Activated CD4-positive, alpha-beta T cell treated with anti-CD3 and anti-CD28 coated beads, Interleukin-2, Interleukin-4, amounts not matched to agents 100 ng/mL and 50 ng/mL, durations not matched to agents 16 hours and 8 hours (primary cell): ENCODE measurements at regions not wholly inside any gene's neighbourhood (a gene's known extent, or its start where the extent isn't known, plus 50 kb on each side); places are given as distances from the start of the nearest gene placed in this dataset.

ENCODE experiments used
- DNase-seq: peaks from one replicate; pipeline ENCODE4 v3.0.0-alpha.2; 2020; ENCODE audit warnings: low spot score

DNA sequence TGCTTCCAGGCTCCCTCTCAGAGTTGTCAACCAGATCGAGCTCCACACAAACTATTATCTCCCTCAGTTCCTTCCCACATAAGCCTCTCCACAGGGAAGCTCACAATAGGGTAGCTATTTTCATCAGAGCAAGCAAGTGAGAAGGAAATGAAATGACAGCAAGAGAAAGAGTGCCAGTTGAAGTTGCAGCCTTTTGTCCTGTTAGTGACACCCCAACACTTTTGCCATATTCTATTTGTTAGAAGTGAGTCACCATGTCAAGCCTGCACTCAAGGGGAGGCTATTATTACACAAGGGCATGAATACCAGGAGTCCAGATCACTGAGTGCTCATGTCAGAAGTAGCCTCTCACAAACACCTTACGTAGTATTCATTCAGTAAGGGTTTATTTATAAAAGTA is 266.3 kb upstream of the NOCT start:
- DNase-seq: no peak

DNA sequence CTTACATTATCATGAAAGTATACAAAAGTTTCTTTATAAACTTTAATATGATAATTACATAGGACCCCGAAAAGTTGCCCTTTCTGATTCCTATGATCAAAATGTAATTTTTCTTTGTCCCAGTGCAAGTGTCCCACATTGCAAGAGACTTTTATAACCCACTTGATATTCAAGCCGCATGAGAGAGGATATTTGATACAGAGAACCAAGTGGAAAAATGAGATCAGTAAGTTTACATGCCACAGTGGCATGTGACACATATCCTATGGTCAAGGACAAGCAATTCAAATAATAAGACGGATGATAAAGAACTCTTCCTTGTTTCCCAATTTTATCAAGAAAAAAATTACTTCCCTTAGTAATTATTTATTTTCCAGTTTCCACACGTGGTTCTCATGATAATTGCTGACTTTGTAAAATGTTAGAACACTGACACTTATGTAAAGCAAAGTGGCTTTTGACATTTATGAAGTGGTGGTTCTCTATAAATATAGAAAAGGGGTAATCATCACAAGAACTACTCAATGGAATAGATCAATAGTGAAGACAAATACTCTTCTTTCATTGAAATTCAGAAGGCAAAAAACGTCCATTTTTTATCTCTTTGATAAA is 273.7 kb upstream of the NOCT start:
- DNase-seq: no peak

DNA sequence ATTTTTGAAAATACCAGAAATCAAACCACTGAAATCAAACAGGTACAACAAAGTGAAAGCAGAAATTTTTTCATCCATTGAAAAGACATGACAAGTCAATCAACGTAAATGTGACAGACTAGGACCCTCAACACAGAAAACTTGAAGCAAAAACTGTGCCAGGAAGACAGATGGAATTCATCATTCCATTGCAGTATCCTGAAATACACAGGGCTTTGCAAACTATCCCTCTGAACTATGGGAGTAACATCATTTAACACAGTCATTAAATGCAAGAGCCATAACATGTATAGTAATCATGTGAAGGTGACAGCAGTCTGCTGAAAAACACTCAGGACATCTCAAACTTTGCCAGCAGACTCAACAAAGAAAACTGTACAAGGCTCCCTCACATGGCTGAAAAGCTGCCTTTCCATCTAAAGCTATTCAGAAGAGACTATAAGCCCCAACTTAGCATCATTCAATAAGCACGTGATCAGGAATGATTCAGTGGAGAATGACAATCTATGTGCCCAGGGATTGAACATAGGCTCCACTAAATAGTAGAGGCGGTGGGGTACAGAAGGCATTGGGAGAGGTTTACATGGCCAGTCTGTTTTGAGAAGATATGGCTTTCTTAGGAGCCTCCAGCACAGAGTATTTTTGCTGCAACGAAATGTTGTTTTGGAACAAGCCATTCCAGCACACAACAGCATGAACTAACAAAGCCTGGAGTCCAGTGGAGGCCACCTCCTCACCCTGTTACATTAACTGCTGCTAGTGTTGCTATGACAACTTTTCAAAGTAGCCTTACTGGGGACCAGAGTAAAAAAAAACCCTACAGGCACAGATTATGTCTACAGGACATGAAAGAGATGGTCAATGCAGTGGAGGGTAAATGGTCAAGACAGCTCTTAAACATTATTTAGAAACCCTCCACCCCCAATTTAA is 274.5 kb upstream of the NOCT start:
- DNase-seq: no peak

DNA sequence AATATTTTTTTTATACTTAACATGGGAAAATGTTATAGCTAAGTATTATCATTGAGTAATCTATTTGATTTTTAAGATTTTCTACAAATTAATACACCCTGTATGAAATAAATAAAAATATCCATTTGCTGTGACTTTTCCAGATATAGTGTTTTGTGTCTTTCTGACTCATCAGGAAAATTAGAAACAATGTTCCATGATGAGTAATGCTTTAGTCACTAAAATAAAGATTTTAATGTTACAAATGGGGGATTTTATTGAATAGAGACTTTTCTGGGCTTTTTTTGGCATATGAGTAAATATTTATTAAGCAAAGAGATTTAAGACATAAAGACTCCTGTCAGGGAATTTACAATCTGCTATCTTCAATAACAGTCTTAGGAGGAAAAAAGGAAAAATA is 279.2 kb upstream of the NOCT start:
- DNase-seq: no peak

DNA sequence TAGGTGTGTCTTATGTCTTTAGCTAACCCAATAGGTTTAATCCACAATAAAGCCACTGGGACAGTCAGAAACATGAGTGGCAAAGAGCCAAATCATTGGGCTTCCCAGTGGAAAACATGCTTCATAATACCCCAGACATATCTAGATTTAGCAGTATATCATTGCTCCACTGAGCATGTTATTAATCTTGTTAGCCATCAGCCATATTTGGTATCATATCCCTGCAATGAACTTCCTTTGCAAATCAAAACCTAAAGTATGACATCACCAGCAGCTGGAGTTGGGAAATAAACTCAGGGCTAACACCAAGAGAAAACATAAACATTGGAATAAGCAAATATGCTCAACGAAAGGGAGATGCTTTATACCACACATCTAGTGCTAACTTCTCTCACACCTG is 280.8 kb upstream of the NOCT start:
- DNase-seq: no peak

DNA sequence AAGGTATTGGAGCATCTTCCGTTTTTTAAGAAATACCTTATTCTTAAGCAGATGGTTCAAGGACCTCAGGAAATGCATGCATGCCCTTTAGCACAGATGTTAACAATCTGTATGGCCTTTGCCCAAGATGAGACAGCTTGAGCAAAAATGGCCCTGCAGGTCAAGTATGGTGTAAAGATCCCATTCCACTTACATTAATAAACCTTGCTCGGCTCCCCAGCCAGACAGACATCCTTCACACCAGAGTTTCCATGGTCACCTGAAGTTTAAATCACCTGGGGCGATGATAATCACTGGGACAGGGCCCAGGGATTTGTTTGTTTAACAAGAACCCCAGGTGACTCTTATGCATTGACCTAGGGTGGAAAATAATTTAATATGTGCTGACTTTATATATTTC is 287.0 kb upstream of the NOCT start:
- DNase-seq: no peak

DNA sequence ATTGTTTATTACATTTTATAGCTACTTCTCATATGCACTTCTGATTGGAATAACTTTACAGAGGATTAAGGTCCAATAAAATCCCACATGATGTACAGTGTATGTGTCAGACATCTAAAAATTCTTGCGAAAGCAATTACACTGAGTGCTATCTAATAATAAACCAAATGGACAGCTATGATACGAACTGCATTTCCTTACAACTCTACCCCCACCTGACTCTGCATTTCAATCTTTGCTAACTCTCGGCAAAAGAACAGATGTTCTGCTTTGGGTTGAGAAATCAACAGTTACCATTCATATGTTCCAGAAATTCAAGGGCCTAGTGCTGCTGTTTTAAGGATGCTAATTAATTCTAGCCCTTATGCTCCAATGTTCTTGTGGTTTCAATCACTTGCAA is 287.9 kb upstream of the NOCT start:
- no peak for DNase-seq

DNA sequence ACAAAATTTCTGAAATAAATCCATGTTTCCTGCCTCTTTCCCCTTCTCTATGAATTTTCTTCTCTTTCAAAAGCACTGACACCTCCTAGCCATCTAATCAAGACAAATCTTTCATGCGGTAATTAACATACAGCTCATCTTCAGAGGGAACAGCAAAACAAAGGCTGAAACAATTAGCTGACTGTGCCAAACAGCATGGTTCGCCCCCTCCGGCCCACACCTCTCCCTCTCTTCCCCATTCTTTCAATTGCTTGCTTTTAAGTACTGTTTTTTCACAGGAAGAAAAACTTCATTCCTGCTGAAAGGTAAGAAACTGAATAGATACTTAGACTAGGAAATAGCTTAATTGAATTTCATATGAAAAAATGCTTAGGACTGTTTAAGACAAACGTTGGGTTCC is 291.1 kb upstream of the NOCT start:
- DNase-seq: no peak

DNA sequence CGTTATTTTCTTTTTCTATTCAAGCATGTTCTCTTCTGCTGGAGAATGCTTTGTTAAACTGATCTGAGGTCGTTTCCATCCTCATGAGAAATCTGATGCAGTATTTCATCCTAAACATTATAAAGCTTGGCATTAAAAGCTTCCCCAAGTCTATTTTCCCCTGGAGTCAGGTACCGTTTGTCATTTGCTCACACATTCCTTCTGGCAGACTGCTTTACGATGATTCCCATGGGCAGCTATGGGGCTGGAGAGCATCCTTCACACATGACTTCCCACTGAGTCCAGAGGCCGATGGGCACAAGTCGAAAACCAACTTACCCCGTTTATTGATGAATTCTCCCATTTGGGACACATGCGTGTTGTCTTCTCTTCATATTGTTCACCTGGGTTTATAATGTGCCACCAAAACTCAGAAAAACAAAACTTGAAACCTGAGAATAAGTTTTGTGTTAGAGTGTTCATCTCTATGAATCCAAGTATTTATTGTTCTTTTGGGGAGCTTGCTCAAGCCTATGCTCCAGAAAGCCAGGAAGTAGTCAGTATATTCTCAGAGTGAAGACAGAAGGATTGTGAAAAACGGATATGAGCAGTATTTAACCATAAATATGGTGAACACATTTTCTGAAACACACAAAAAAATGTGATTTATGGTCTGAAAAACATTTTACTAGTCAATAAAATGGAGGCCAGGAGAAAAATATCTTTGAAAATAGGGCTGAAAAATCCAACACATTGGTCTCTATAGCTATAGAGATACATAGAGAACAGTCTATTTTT is 298.8 kb upstream of the NOCT start:
- DNase-seq: no peak

DNA sequence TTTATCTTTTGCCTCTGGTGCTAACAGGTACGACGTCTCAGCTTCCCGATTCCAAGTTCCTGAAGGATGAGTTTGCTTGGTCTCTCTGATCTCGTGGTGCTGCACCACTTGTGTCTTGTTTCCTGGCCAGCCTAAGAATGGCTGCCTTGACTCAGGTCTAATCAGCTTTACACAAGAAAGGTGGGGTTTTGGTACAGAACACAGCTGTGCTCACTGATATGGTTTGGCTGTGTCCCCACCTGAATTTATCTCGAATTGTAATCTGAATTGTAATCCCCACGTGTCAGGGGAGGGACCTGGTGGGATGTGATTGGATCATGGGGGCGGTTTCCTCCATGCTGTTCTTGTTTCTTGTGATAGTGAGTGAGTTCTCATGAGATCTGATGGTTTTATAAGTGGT is 305.3 kb upstream of the NOCT start:
- DNase-seq: no peak

DNA sequence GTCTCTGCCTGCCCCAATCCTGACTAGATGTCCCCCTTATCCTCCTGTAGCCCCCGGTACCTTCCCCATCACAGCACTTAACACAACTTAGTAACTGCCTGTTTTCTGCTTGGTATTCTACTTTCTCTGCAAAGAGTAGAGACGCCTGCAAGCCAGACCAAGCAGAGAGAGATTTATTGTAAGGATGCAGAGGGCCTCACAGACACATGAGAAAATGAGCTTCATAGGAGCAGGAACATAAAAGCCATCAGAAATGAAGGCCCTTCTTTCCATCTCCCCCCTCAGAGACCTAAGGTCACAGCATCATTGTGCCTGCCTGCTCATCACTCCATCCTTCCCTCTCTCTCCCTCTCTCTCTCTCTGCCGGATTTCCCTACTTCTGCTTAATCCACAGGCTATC is 305.7 kb upstream of the NOCT start:
- DNase-seq: no peak

DNA sequence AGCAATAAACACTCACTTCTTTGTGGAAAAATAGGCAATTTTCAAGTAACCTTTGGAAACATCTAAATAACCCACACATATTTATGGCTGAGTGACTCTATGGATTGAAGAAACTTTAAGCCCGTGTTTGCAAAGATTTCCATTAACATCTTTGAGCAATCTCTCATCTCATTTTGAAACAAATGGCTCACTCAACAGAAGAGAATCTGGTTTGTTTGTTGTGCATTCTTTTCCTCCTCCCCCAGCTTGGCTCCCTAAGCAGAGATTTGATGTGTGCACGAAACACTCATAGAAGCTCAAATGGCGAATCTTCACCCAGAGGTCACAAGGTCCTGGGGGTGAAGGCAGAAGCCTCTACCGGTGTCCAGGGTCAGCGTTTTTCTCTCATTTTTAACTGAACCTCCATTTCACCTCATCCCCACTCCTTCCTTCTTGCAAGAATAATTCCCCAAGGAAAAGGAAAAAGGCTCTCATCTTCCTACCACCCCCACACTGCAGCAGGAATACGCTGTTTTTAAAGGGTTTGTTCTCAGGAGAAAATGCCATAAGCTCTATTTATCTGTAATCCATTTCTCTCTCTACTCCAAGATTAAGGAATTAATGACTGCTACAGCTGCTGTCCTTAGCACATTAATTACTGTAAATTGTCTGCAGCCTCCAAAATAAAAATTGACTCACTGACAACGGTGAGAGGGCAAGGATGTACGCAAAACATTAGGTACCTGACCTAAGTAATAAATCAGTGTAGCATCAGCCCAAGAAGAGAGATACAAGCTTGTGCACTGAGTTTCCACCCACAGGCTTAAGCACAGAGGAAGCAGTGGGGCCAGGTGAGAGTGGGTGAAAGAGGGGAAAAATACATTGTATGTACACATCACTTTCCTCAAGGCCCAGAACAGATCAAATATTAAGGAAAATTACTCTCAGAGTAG is 307.6 kb upstream of the NOCT start:
- DNase-seq: no peak

DNA sequence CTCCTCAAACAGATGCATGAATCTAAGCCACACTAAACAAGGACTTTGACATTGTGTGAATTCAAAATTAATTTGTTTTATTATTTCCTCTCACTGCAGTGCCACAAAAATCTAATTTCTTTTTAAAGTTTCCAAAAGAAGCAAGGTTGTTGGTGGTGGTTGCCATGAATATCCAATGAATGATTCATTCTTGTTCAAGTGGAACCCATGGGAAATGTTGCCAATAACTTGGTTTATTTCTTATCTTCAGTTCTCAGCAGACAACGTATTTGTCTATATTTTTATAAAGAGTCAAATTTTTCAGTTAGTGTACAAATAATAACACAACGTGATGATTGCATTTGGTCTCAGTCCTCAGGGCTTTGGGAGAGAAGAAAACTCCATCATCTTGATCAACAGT is 309.4 kb upstream of the NOCT start:
- DNase-seq: no peak

DNA sequence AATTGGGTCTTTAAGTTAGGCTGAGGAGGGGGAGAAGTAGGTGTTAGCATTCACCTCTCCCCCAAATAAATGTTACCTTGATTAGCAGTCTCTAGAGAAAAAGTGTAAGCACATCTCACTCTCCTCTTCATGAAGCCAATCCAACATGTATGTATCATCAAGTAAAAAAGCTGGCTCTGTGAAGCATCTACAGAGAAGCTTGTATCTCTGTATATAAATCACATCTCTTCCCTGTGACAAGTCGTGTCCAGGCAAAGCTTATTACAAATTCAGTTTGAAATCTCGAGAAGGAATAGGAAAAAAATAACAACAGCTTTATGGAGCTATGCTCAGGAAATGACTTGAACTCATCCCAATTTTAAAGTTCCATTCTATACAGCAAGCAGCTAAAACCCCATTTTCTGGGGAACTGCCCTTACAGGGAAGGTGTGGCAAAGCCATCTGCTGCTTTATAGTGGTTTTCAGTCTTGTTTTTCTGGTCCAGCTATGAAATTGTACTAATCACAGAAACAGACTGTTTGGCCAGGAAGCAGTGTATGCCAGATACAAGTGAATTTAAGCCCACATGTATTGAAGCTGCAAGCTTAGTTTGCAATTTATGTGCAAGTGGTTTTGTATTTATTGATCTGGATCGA is 313.3 kb upstream of the NOCT start:
- no peak for DNase-seq

DNA sequence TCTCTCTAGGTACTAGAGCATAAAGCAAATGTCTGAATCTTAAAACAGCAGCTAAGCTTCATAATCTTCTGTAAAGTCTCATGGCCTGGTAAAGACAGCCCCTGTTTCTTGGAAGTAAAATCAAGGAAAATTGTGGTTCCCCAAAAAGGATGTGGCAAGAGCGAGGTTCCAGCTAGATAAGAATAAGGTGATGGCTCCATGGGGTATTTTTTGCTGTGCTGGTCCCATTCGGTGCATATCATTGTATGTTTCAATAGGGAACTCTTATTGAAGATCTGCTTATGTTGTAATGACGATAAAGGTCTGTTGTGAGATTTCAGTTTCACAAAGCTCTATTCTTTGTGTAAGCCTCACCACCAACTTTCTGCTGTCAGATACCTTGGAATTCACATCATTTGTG is 316.9 kb upstream of the NOCT start:
- no peak for DNase-seq

DNA sequence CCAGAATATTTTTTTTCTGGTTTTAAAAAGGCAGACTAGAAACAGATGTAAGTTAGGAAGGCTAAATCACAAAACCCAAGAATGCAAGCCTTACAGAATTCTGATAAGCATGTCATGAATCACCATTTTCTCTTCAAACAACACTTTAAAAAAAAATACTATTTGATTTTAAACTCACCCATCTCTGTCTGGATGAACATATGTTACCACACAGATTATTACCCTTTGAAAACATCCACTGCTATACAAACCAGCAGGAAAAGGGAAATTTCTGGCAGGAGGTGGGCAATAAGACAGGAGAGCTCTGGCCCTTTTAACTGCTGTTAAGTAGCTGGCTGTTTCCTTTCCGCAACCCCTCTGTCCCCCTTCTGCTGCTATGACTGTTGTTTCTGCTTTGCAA is 317.7 kb upstream of the NOCT start:
- DNase-seq: no peak

DNA sequence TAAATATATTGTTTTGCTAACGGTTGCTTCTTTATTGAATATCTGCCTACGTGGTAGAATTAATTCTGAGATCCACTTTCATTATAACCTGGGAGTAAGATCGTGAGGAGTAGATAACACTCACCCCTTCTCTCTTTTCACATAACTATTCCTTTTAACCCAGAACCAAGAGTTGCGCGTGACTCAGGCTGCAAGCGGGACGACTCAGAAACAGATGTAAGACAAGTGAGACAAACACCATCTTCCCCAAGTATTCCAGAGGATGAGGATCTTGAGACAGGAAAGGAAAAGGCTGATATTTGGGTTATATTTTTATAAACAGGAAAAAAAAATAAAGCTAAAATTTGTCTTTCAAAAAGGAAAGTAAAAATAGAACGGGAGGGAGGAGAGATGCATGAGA is 318.8 kb upstream of the NOCT start:
- no peak for DNase-seq

DNA sequence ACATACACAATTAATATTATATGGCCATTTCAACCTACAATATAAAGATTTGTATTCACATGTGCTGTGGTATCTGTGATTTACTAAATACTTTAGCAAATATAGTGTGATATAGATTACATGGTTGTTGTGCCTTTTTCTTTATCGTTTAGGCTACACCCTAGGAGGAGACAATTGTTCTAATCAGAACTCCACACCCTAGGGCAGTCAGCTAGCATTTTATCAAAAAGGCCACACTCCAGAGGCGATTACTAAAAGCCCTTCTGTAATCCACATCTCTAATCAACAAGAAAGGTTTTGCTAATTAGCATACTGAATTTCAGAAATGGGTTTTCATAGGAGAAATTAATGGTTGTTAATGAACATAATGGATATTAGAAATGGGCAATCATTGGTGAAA is 319.5 kb upstream of the NOCT start:
- no peak for DNase-seq

DNA sequence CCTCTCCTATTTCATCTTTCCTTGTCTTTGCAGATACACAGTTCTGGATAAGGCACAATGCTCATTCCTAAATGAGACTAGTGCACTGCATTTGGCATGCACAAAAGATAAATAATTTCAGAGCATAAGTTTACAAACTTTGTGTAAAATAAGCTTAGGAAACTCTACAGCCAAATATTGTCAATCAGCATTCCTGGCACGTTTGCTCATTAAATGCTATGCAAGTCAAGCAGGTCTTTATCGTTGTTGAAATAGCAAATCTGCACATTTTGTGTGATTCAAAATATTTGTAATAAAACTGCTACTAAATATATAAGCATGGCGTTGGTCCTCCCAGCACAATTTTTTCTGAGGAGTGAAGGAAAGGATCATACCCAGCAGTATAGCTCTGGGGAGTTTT is 322.1 kb upstream of the NOCT start:
- DNase-seq: no peak

DNA sequence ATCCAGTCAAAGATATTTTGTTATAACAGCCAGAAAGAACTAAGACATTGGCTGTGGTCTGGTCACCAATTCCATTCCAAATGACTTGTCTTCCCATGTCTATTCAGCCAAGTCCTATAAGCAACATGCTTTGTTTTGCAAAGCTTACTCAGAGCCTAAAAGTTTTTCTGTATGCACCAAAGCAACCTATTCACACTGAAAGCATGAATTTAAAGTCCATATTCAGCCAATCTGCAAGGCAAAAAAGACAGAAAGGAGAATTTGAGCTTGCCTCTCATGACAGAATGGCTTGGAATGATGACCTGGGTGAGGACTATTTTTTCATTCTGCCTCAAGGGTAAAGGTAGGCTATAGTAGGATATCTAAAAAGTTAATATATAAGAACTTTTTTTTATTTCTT is 323.2 kb upstream of the NOCT start:
- DNase-seq: no peak

DNA sequence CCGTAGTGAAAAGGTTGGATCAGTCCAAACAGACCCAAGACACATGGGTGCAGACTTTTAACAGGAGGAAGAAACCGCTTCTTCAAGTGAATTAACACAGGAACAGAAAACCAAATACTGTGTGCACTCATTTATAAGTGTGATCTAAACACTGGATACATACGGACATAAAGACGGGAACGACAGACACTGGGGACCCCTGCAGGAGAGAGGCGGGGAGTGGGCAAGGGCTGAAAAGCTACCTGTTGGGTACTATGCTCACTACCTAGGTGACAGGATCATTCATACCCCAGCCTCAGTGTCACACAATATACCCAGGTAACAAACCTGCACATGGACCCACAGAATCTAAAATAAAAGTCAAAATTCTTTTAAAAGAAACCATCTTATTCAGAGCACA is 326.0 kb upstream of the NOCT start:
- no peak for DNase-seq

DNA sequence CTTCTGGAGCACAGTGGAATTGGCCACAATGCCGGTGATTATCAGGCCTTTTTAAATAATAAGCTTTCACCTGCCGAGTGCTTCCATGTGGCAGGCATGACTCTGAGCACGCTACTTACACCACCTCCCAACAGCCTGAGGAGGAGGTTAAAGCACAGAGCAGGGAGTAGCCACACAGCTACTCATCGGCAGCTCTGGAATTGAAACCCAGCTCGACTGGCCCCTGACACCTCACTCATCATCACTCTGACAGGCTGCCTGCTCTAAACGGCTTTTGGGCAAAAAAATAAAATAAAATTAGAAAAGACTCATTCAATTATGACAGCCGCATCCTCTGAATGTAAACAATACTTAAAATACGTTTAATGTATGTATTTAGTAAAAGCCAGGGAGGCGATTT is 326.4 kb upstream of the NOCT start:
- no peak for DNase-seq
